ENCODE measurements at regions not wholly inside any gene's neighbourhood (a gene's known extent, or its start where the extent isn't known, plus 50 kb on each side); places are given as distances from the start of the nearest gene placed in this dataset.

DNA sequence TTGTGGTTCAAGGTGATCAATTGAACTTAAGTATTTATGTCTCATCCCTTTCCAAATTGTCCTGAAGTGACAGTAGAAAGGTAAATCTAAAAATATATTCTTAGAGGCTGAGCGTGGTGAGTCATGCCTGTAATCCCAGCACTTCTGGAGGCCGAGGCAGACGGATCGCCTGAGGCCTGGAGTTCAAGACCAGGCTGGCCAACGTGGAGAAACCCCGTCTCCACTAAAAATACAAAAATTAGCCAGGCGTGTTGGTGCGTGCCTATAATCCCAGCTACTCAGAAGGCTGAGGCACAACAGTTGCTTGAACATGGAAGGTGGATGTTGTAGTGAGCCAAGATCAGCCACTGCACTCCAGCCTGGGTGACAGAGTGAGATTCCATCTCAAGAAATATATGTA, 226.6 kb downstream of the DPH6 start:
- Histone ChIP-seq H2BK15ac (ENCODE audit: low read depth, low read length) (no peak overlapping the region), H4K91ac (ENCODE audit: insufficient read depth, low read depth, low read length) (no peak overlapping the region), H2BK5ac (ENCODE audit: low read depth, low read length, poor library complexity, severe bottlenecking) (no peak overlapping the region), H3K56ac (ENCODE audit: extremely low read depth, insufficient read depth, low read length) (no peak overlapping the region), H3K9me3 (ENCODE audit: control insufficient read depth, insufficient read depth, low read length) (no peaks in the 10 kb centered on the region), H3K23ac (ENCODE audit: low read depth, low read length) (no peak overlapping the region), H3K36me3 (ENCODE audit: control insufficient read depth, insufficient read depth, low read length) (no peaks in the 10 kb centered on the region), H2AFZ (replicated peaks; ENCODE audit: low read length, poor library complexity) (no peak overlapping the region), H3K14ac (replicated peaks; ENCODE audit: low read depth, low read length) (no peak overlapping the region), H3K4ac (ENCODE audit: low read depth, low read length) (no peak overlapping the region), H3K27ac (ENCODE audit: insufficient read depth, low read length) (no peak overlapping the region), H4K8ac (ENCODE audit: low read depth in 2 of 2, low read length in 2 of 2) (no peak overlapping the region), H3K9me1 (ENCODE audit: insufficient read depth, low read length) (no peaks in the 10 kb centered on the region), H2BK20ac (ENCODE audit: low read depth, low read length) (no peak overlapping the region), H2AK5ac (ENCODE audit: low read depth, low read length) (no peak overlapping the region), H3K18ac (ENCODE audit: low read depth, low read length) (no peak overlapping the region), H2AK9ac (replicated peaks; ENCODE audit: low read depth, low read length, poor library complexity) (no peak overlapping the region), H3K9ac (ENCODE audit: low read depth, low read length) (no peak overlapping the region), H2BK120ac (ENCODE audit: low read depth, low read length) (no peak overlapping the region), H3K4me3 (ENCODE audit: insufficient read depth, low read depth, low read length) (no peak overlapping the region), H3K79me1 (ENCODE audit: low read depth in 1 of 2, low read length in 2 of 2) (no peaks in the 10 kb centered on the region), H3K4me2 (ENCODE audit: low read depth, low read length) (no peak overlapping the region), H4K20me1 (ENCODE audit: insufficient read depth, low read length) (no peaks in the 10 kb centered on the region), H4K5ac (ENCODE audit: low read depth, low read length) (no peak overlapping the region), H3K27me3 (ENCODE audit: control insufficient read depth, insufficient read depth, low read length) (no peaks in the 10 kb centered on the region), H3K4me1 (ENCODE audit: control insufficient read depth, insufficient read depth, low read length) (no peaks in the 10 kb centered on the region)
- intact Hi-C loops (cut with micrococcal nuclease) (no loop called here), dilution Hi-C loops (cut with HindIII; ENCODE audit: low sequenced_read_pairs, unreplicated experiment) (no loop called here), in situ Hi-C loops (cut with MboI; ENCODE audit: low sequenced_read_pairs) (no loop called here)
- CTCF ChIA-PET: no interaction called here
- no TSS peak for BruUV-seq (replicated peaks)
- TF ChIP-seq RCOR1 (IDR thresholded peaks at IDR 0.05; ENCODE audit: insufficient replicate concordance, low read length) (no peak), RFX5 (IDR thresholded peaks at IDR 0.05; ENCODE audit: low read depth, low read length) (no peak), CHD1 (IDR thresholded peaks at IDR 0.05; ENCODE audit: low read depth, low read length) (no peak), MAFK (IDR thresholded peaks at IDR 0.05; ENCODE audit: low read depth, low read length) (no peak), RAD21 (IDR thresholded peaks at IDR 0.05; ENCODE audit: low read length) (no peak), MAZ (IDR thresholded peaks at IDR 0.05; ENCODE audit: borderline replicate concordance, low read depth, low read length) (no peak)
- TF ChIP-seq, protein P1, sequence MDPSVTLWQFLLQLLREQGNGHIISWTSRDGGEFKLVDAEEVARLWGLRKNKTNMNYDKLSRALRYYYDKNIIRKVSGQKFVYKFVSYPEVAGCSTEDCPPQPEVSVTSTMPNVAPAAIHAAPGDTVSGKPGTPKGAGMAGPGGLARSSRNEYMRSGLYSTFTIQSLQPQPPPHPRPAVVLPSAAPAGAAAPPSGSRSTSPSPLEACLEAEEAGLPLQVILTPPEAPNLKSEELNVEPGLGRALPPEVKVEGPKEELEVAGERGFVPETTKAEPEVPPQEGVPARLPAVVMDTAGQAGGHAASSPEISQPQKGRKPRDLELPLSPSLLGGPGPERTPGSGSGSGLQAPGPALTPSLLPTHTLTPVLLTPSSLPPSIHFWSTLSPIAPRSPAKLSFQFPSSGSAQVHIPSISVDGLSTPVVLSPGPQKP (IDR thresholded peaks at IDR 0.05; ENCODE audit: borderline replicate concordance, low read depth, low read length): no peak
- TF ChIP-seq, protein P2, sequence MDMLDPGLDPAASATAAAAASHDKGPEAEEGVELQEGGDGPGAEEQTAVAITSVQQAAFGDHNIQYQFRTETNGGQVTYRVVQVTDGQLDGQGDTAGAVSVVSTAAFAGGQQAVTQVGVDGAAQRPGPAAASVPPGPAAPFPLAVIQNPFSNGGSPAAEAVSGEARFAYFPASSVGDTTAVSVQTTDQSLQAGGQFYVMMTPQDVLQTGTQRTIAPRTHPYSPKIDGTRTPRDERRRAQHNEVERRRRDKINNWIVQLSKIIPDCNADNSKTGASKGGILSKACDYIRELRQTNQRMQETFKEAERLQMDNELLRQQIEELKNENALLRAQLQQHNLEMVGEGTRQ (IDR thresholded peaks at IDR 0.05; ENCODE audit: low read depth, low read length): no peak
- DNase-seq (no peak), ATAC-seq (ENCODE audit: low read depth) (no peak)
- WGBS, 2 experiments (ENCODE audit: extremely low coverage in 2 of 2, insufficient read length in 1 of 2): no CpG with 5 or more reads among the region's 8 CpGs
- POLR2A ChIA-PET (ENCODE audit: unreplicated experiment): no interaction called here
